ENCODE measurements at regions not wholly inside any gene's neighbourhood (a gene's known extent, or its start where the extent isn't known, plus 50 kb on each side); places are given as distances from the start of the nearest gene placed in this dataset.

DNA sequence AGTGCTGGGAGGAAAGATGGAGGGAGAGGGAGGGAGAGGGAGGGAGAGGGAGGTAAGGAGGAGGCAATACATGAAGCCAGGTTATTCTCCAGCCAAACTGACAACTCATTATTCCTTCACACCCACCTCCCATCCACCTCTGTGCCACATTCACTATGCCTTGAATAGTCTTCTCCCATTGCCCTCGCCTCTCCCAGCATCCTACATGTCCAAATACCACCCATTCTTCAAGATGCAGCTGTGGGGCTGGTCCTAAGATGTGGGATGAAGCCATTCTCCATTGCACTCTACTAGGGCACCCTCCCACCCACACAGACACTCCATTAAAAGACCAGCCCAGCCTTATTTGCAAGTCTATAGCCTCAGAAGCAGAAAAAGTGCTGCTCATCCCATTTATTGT is 165.8 kb downstream of the RRAGC start:
- TF ChIP-seq PATZ1 (CRISPR knock-in tag; IDR thresholded peaks at IDR 0.05; ENCODE audit: borderline replicate concordance) = no peak
- TF ChIP-seq CSDC2 (CRISPR knock-in tag; IDR thresholded peaks at IDR 0.05) = no peak
- TF ChIP-seq BACH2 (CRISPR knock-in tag; IDR thresholded peaks at IDR 0.05; ENCODE audit: borderline replicate concordance) = no peak
- TF ChIP-seq PPARA (CRISPR knock-in tag; IDR thresholded peaks at IDR 0.05; ENCODE audit: borderline replicate concordance) = no peak
- no peak for TF ChIP-seq SNAI2 (CRISPR knock-in tag; IDR thresholded peaks at IDR 0.05)
- TF ChIP-seq ZNF70 (CRISPR knock-in tag; IDR thresholded peaks at IDR 0.05) = no peak
- TF ChIP-seq, protein P1, sequence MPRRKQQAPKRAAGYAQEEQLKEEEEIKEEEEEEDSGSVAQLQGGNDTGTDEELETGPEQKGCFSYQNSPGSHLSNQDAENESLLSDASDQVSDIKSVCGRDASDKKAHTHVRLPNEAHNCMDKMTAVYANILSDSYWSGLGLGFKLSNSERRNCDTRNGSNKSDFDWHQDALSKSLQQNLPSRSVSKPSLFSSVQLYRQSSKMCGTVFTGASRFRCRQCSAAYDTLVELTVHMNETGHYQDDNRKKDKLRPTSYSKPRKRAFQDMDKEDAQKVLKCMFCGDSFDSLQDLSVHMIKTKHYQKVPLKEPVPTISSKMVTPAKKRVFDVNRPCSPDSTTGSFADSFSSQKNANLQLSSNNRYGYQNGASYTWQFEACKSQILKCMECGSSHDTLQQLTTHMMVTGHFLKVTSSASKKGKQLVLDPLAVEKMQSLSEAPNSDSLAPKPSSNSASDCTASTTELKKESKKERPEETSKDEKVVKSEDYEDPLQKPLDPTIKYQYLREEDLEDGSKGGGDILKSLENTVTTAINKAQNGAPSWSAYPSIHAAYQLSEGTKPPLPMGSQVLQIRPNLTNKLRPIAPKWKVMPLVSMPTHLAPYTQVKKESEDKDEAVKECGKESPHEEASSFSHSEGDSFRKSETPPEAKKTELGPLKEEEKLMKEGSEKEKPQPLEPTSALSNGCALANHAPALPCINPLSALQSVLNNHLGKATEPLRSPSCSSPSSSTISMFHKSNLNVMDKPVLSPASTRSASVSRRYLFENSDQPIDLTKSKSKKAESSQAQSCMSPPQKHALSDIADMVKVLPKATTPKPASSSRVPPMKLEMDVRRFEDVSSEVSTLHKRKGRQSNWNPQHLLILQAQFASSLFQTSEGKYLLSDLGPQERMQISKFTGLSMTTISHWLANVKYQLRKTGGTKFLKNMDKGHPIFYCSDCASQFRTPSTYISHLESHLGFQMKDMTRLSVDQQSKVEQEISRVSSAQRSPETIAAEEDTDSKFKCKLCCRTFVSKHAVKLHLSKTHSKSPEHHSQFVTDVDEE (CRISPR knock-in tag; IDR thresholded peaks at IDR 0.05) = no peak
- no peak for TF ChIP-seq TCF4 (CRISPR knock-in tag; IDR thresholded peaks at IDR 0.05; ENCODE audit: borderline replicate concordance)
- TF ChIP-seq, protein P2, sequence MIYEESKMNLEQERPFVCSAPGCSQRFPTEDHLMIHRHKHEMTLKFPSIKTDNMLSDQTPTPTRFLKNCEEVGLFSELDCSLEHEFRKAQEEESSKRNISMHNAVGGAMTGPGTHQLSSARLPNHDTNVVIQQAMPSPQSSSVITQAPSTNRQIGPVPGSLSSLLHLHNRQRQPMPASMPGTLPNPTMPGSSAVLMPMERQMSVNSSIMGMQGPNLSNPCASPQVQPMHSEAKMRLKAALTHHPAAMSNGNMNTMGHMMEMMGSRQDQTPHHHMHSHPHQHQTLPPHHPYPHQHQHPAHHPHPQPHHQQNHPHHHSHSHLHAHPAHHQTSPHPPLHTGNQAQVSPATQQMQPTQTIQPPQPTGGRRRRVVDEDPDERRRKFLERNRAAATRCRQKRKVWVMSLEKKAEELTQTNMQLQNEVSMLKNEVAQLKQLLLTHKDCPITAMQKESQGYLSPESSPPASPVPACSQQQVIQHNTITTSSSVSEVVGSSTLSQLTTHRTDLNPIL (CRISPR knock-in tag; IDR thresholded peaks at IDR 0.05; ENCODE audit: low read depth) = no peak
- ATAC-seq = no peak

- no peak for TF ChIP-seq ZFP30 (CRISPR knock-in tag; IDR thresholded peaks at IDR 0.05)
- no peak for ATAC-seq
Measured at GRCh38 chr1:38693031-38693430, 166.5 kb downstream of the RRAGC start.

DNA sequence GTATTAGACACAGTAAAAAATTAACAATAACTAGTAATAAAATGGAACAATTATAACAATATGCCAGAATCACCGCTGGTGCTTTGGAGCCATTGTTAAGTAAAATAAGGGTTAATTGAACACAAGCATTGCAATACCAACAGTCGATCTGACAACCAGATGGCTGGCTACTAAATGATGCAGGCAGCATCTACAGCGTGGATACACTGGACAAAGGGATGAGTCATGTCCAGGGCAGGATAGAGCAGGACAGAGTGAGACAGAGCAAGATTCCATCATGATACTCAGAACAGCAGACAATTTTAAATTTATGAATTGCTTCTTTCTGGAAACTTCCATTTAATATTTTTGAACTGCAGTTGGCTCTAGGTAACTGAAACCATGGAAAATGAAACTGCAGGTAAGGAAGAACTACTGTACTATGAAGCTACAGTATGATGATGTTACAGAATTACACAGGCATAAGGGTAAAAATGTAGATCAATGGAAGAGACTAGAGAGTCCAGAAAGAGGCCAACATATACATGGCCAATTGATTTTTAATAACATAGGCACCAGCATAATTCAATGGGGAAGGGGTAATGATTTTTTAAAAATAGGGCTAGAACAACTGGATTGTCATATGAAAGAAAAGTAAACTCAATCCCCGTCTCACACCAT is 168.7 kb downstream of the RRAGC start:
- no peak for TF ChIP-seq CSRNP3 (CRISPR knock-in tag; IDR thresholded peaks at IDR 0.05)
- TF ChIP-seq ESRRG (CRISPR knock-in tag; IDR thresholded peaks at IDR 0.05) = no peak
- TF ChIP-seq, protein P2 (CRISPR knock-in tag; IDR thresholded peaks at IDR 0.05; ENCODE audit: low read depth) = no peak
- TF ChIP-seq, protein P3, sequence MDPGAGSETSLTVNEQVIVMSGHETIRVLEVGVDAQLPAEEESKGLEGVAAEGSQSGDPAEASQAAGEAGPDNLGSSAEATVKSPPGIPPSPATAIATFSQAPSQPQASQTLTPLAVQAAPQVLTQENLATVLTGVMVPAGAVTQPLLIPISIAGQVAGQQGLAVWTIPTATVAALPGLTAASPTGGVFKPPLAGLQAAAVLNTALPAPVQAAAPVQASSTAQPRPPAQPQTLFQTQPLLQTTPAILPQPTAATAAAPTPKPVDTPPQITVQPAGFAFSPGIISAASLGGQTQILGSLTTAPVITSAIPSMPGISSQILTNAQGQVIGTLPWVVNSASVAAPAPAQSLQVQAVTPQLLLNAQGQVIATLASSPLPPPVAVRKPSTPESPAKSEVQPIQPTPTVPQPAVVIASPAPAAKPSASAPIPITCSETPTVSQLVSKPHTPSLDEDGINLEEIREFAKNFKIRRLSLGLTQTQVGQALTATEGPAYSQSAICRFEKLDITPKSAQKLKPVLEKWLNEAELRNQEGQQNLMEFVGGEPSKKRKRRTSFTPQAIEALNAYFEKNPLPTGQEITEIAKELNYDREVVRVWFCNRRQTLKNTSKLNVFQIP (CRISPR knock-in tag; IDR thresholded peaks at IDR 0.05; ENCODE audit: borderline replicate concordance, low read depth) = no peak
- no peak for TF ChIP-seq RARB (CRISPR knock-in tag; IDR thresholded peaks at IDR 0.05)
- no peak for TF ChIP-seq ZNF8 (CRISPR knock-in tag; IDR thresholded peaks at IDR 0.05)
- no peak for TF ChIP-seq ZNF70 (CRISPR knock-in tag; IDR thresholded peaks at IDR 0.05)
- no peak for TF ChIP-seq ZFP3 (CRISPR knock-in tag; IDR thresholded peaks at IDR 0.05)
- peak; percentile 46; the same call in 1 of the 3 replicates for ATAC-seq

DNA sequence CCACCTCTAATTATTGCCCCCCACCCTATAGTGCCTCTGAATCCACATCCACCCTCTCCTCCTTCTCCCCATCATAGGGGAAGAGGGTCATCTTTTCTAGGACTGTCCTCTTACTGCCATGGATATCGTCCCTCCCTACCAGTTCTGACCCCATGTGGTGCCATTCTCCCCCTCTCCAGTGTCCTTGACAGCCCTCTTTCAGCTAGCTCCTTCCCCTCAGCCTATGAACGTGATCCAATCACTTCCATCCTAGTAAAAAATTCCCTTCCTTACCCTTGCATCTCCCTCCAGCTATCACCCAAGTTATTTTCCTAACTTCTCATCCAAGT is 172.7 kb downstream of the RRAGC start:
- ATAC-seq = no peak
- TF ChIP-seq SNAI2 (CRISPR knock-in tag; IDR thresholded peaks at IDR 0.05) (no peak), GLIS3 (CRISPR knock-in tag; IDR thresholded peaks at IDR 0.05) (no peak), ESRRG (CRISPR knock-in tag; IDR thresholded peaks at IDR 0.05) (no peak), TCF4 (CRISPR knock-in tag; IDR thresholded peaks at IDR 0.05; ENCODE audit: borderline replicate concordance) (no peak), PPARA (CRISPR knock-in tag; IDR thresholded peaks at IDR 0.05; ENCODE audit: borderline replicate concordance) (no peak), OSR1 (CRISPR knock-in tag; IDR thresholded peaks at IDR 0.05) (no peak), ZC3H10 (CRISPR knock-in tag; IDR thresholded peaks at IDR 0.05) (no peak), ZFP3 (CRISPR knock-in tag; IDR thresholded peaks at IDR 0.05) (no peak)
- TF ChIP-seq, protein P3 (CRISPR knock-in tag; IDR thresholded peaks at IDR 0.05; ENCODE audit: borderline replicate concordance, low read depth) = no peak

Data from SK-N-SH treated with all-trans-retinoic acid at 6 μM for 48 hours (cell line).